Activated naive CD4-positive, alpha-beta T cell treated with anti-CD3 and anti-CD28 coated beads, Interleukin-2, amount 50 U/mL, for 16 hours (primary cell): ENCODE measurements at regions not wholly inside any gene's neighbourhood (a gene's known extent, or its start where the extent isn't known, plus 50 kb on each side); places are given as distances from the start of the nearest gene placed in this dataset.

Experiments
- DNase-seq: peaks from one replicate; pipeline ENCODE4 v3.0.0-alpha.2; 2020

- no peak for DNase-seq
These were observed 58.3 kb upstream of the SPATA31E1 start for GRCh38 chr9:87824216-87824875.

GRCh38 chr9:87824886-87825285 lies 57.8 kb upstream of the SPATA31E1 start:
- DNase-seq, result no peak

- DNase-seq, result no peak
These were observed 56.3 kb upstream of the SPATA31E1 start for GRCh38 chr9:87826331-87826730.

GRCh38 chr9:87827341-87827740 lies 55.3 kb upstream of the SPATA31E1 start:
- no peak for DNase-seq

GRCh38 chr9:87829756-87830155 lies 52.9 kb upstream of the SPATA31E1 start:
- no peak for DNase-seq

- no peak for DNase-seq
These were observed 52.2 kb upstream of the SPATA31E1 start for GRCh38 chr9:87830446-87830845.

- DNase-seq, result no peak
These were observed 51.5 kb upstream of the SPATA31E1 start for GRCh38 chr9:87831159-87831558.
